ENCODE measurements at regions not wholly inside any gene's neighbourhood (a gene's known extent, or its start where the extent isn't known, plus 50 kb on each side); places are given as distances from the start of the nearest gene placed in this dataset.

- no peaks in the 10 kb centered on the region for H3K36me3 ChIP-seq (ENCODE audit: control insufficient read depth in 4 of 4, insufficient read depth in 4 of 4, low read length in 4 of 4)
- no peak overlapping the region for H3K27ac ChIP-seq (ENCODE audit: low read depth in 1 of 2, low read length in 1 of 2)
- H3K4me3 ChIP-seq, result no peak overlapping the region
- peaks cover 0 to 75% (median 27%) of the 10 kb centered on the region in 5 donors for H3K4me1 ChIP-seq (ENCODE audit: control insufficient read depth in 5 of 5, insufficient read depth in 5 of 5, low read length in 5 of 5)
- 75 to 80% methylated on average over 8 of the region's 8 CpGs for WGBS, 2 donors
- no peaks in the 10 kb centered on the region for H3K9me3 ChIP-seq (ENCODE audit: control insufficient read depth in 4 of 4, insufficient read depth in 3 of 4, low read length in 3 of 4)
- no peaks in the 10 kb centered on the region for H3K27me3 ChIP-seq (ENCODE audit: control insufficient read depth in 3 of 3, insufficient read depth in 3 of 3, low read length in 2 of 3)
- no peak for TF ChIP-seq CTCF (IDR thresholded peaks at IDR 0.05; ENCODE audit: control extremely low read depth, extremely low read depth)
- ATAC-seq (ENCODE audit: insufficient read depth, low FRiP score) (no peak), DNase-seq (peak in 1 of 3 donors; percentile 29)
- no peak overlapping the region for H3K9ac ChIP-seq (ENCODE audit: insufficient read depth in 1 of 2, low read length in 2 of 2)
These were observed 234.1 kb downstream of the SOX4 start for GRCh38 chr6:21827425-21828202.

- no peaks in the 10 kb centered on the region for H3K27me3 ChIP-seq (ENCODE audit: control insufficient read depth in 3 of 3, insufficient read depth in 3 of 3, low read length in 2 of 3)
- peak overlapping the region in 1 of 2 donors; percentile 36 for H3K27ac ChIP-seq (ENCODE audit: low read depth in 1 of 2, low read length in 1 of 2)
- no peak for ATAC-seq (ENCODE audit: insufficient read depth, low FRiP score)
- no peaks in the 10 kb centered on the region for H3K36me3 ChIP-seq (ENCODE audit: control insufficient read depth in 4 of 4, insufficient read depth in 4 of 4, low read length in 4 of 4)
- peak overlapping the region in 1 of 2 donors; percentile 11 for H3K9ac ChIP-seq (ENCODE audit: insufficient read depth in 1 of 2, low read length in 2 of 2)
- no peak for DNase-seq
- H3K4me3 ChIP-seq, result no peak overlapping the region
- no peak for TF ChIP-seq CTCF (IDR thresholded peaks at IDR 0.05; ENCODE audit: control extremely low read depth, extremely low read depth)
- no peaks in the 10 kb centered on the region for H3K9me3 ChIP-seq (ENCODE audit: control insufficient read depth in 4 of 4, insufficient read depth in 3 of 4, low read length in 3 of 4)
- 85 to 89% methylated on average over 4 of the region's 4 CpGs for WGBS, 2 donors
- peaks cover 0 to 69% (median 27%) of the 10 kb centered on the region in 5 donors for H3K4me1 ChIP-seq (ENCODE audit: control insufficient read depth in 5 of 5, insufficient read depth in 5 of 5, low read length in 5 of 5)
These were observed 235.2 kb downstream of the SOX4 start for GRCh38 chr6:21828704-21829103.

GRCh38 chr6:21829126-21829525 is 235.6 kb downstream of the SOX4 start:
- Histone ChIP-seq H3K27me3 (ENCODE audit: control insufficient read depth in 3 of 3, insufficient read depth in 3 of 3, low read length in 2 of 3) (no peaks in the 10 kb centered on the region), H3K4me1 (ENCODE audit: control insufficient read depth in 5 of 5, insufficient read depth in 5 of 5, low read length in 5 of 5) (peaks cover 0 to 65% (median 27%) of the 10 kb centered on the region in 5 donors), H3K27ac (ENCODE audit: low read depth in 1 of 2, low read length in 1 of 2) (no peak overlapping the region), H3K36me3 (ENCODE audit: control insufficient read depth in 4 of 4, insufficient read depth in 4 of 4, low read length in 4 of 4) (no peaks in the 10 kb centered on the region), H3K9ac (ENCODE audit: insufficient read depth in 1 of 2, low read length in 2 of 2) (no peak overlapping the region), H3K9me3 (ENCODE audit: control insufficient read depth in 4 of 4, insufficient read depth in 3 of 4, low read length in 3 of 4) (no peaks in the 10 kb centered on the region), H3K4me3 (no peak overlapping the region)
- TF ChIP-seq CTCF (IDR thresholded peaks at IDR 0.05; ENCODE audit: control extremely low read depth, extremely low read depth), result no peak
- ATAC-seq (ENCODE audit: insufficient read depth, low FRiP score) (no peak), DNase-seq (peak in 1 of 3 donors; percentile 48)
- 70 to 83% methylated on average over 3 of the region's 3 CpGs for WGBS, 2 donors

Data from lung (tissue), 11 donors.